ENCODE measurements at regions not wholly inside any gene's neighbourhood (a gene's known extent, or its start where the extent isn't known, plus 50 kb on each side); places are given as distances from the start of the nearest gene placed in this dataset.

GRCh38 chr14:58954052-58954451, 234.4 kb upstream of the DAAM1 start:
- ATAC-seq (ENCODE audit: insufficient read depth, low read depth) (no peak), DNase-seq (no peak)
- no peak overlapping the region for H3K4me2 ChIP-seq (ENCODE audit: insufficient read depth, low read length)
- no peaks in the 10 kb centered on the region for H4K20me1 ChIP-seq (ENCODE audit: insufficient read depth, low read length)
- no peak overlapping the region for H3K9ac ChIP-seq (ENCODE audit: low read depth, low read length)
- no peaks in the 10 kb centered on the region for H3K4me1 ChIP-seq (ENCODE audit: insufficient read depth, low read length)
- TF ChIP-seq EZH2 (IDR thresholded peaks at IDR 0.05; ENCODE audit: borderline replicate concordance, low read depth, low read length, severe bottlenecking) (no peak), CTCF (IDR thresholded peaks at IDR 0.05; ENCODE audit: borderline replicate concordance, extremely low read depth, low read length, poor library complexity, severe bottlenecking) (no peak)
- no peak overlapping the region for H3K4me3 ChIP-seq (ENCODE audit: low read depth in 1 of 2, low read length in 2 of 2)
- H3K9me3 ChIP-seq (ENCODE audit: insufficient read depth, low read length, severe bottlenecking), result no peaks in the 10 kb centered on the region
- H3K27ac ChIP-seq (ENCODE audit: low read length), result no peak overlapping the region
- H2AFZ ChIP-seq (ENCODE audit: low read depth, low read length), result no peak overlapping the region
- peaks cover 7% of the 10 kb centered on the region for H3K27me3 ChIP-seq (ENCODE audit: insufficient read depth, low read length, poor library complexity)
- no peaks in the 10 kb centered on the region for H3K79me2 ChIP-seq (ENCODE audit: insufficient read depth, low read length)
- no peaks in the 10 kb centered on the region for H3K36me3 ChIP-seq (ENCODE audit: insufficient read depth, low read length)

GRCh38 chr14:58954901-58955861, 233.3 kb upstream of the DAAM1 start:
- Histone ChIP-seq H3K4me3 (ENCODE audit: low read depth in 1 of 2, low read length in 2 of 2) (no peak overlapping the region), H3K9ac (ENCODE audit: low read depth, low read length) (no peak overlapping the region), H3K27ac (ENCODE audit: low read length) (no peak overlapping the region), H3K9me3 (ENCODE audit: insufficient read depth, low read length, severe bottlenecking) (no peaks in the 10 kb centered on the region), H4K20me1 (ENCODE audit: insufficient read depth, low read length) (no peaks in the 10 kb centered on the region), H3K36me3 (ENCODE audit: insufficient read depth, low read length) (no peaks in the 10 kb centered on the region), H3K4me1 (ENCODE audit: insufficient read depth, low read length) (no peaks in the 10 kb centered on the region), H2AFZ (ENCODE audit: low read depth, low read length) (no peak overlapping the region), H3K4me2 (ENCODE audit: insufficient read depth, low read length) (no peak overlapping the region), H3K27me3 (ENCODE audit: insufficient read depth, low read length, poor library complexity) (peaks cover 7% of the 10 kb centered on the region), H3K79me2 (ENCODE audit: insufficient read depth, low read length) (no peaks in the 10 kb centered on the region)
- ATAC-seq (ENCODE audit: insufficient read depth, low read depth) (no peak), DNase-seq (no peak)
- TF ChIP-seq CTCF (IDR thresholded peaks at IDR 0.05; ENCODE audit: borderline replicate concordance, extremely low read depth, low read length, poor library complexity, severe bottlenecking), result no peak
- TF ChIP-seq EZH2 (IDR thresholded peaks at IDR 0.05; ENCODE audit: borderline replicate concordance, low read depth, low read length, severe bottlenecking), result no peak

GRCh38 chr14:58961045-58961731, 227.3 kb upstream of the DAAM1 start:
- H2AFZ ChIP-seq (ENCODE audit: low read depth, low read length), result no peak overlapping the region
- TF ChIP-seq CTCF (IDR thresholded peaks at IDR 0.05; ENCODE audit: borderline replicate concordance, extremely low read depth, low read length, poor library complexity, severe bottlenecking) (no peak), EZH2 (IDR thresholded peaks at IDR 0.05; ENCODE audit: borderline replicate concordance, low read depth, low read length, severe bottlenecking) (no peak)
- ATAC-seq (ENCODE audit: insufficient read depth, low read depth), result no peak

More at GRCh38 chr14:58961045-58961731, 227.3 kb upstream of the DAAM1 start:
- H3K79me2 ChIP-seq (ENCODE audit: insufficient read depth, low read length), result no peaks in the 10 kb centered on the region
- no peaks in the 10 kb centered on the region for H3K36me3 ChIP-seq (ENCODE audit: insufficient read depth, low read length)
- H3K4me2 ChIP-seq (ENCODE audit: insufficient read depth, low read length), result no peak overlapping the region
- no peak overlapping the region for H3K4me3 ChIP-seq (ENCODE audit: low read depth in 1 of 2, low read length in 2 of 2)
- no peak for DNase-seq
- H3K27ac ChIP-seq (ENCODE audit: low read length), result no peak overlapping the region
- H4K20me1 ChIP-seq (ENCODE audit: insufficient read depth, low read length), result no peaks in the 10 kb centered on the region
- no peaks in the 10 kb centered on the region for H3K4me1 ChIP-seq (ENCODE audit: insufficient read depth, low read length)
- peaks cover 5% of the 10 kb centered on the region for H3K27me3 ChIP-seq (ENCODE audit: insufficient read depth, low read length, poor library complexity)
- no peak overlapping the region for H3K9ac ChIP-seq (ENCODE audit: low read depth, low read length)
- no peaks in the 10 kb centered on the region for H3K9me3 ChIP-seq (ENCODE audit: insufficient read depth, low read length, severe bottlenecking)

Measured in DND-41 (cell line).